Lower leg skin (tissue), 4 donors: ENCODE measurements at regions not wholly inside any gene's neighbourhood (a gene's known extent, or its start where the extent isn't known, plus 50 kb on each side); places are given as distances from the start of the nearest gene placed in this dataset.

ENCODE experiments used
- DNase-seq, 2 donors: peaks; one replicate each; pipeline ENCODE4 v3.0.0-alpha.2; 2019; ENCODE audit warnings: low spot score in 2 of 2
- H3K4me3 ChIP-seq: fragments of 200-600 bp; sonication (generic); 2 replicates; pipeline ENCODE4 v1.5.1; 2017; ENCODE audit warnings: mild to moderate bottlenecking, low read depth; ENCODE audit not compliant: poor library complexity, severe bottlenecking
- CTCF ChIP-seq, 3 donors: fragments of 450-650 bp; IDR thresholded peaks; one replicate each; pipeline ENCODE4 v1.5.1; 2016; ENCODE audit warnings: antibody characterized with exemption in 3 of 3, mild to moderate bottlenecking in 3 of 3, moderate library complexity in 2 of 3
- POLR2A ChIP-seq, 2 donors: fragments of 450-650 bp; IDR thresholded peaks; one replicate each; pipeline ENCODE4 v1.6.1; 2016 to 2017; ENCODE audit warnings: antibody characterized with exemption in 2 of 2, mild to moderate bottlenecking in 1 of 2, moderate library complexity in 1 of 2
- WGBS, 2 donors: methylation state at CpG; one replicate each; pipeline ENCODE4 v1.1.5; 2018; 5-methylcytosine and 5-hydroxymethylcytosine counted together
- intact Hi-C: fragments of 100-400 bp; cut with DNase I; formaldehyde crosslinking; loops from one replicate; pipeline ENCODE4 v1.15.0; 2023; ENCODE audit warnings: low total_unique reads

GRCh38 chr5:164364237-164365208 is 859.1 kb downstream of the MAT2B start:
- DNase-seq, result no peak
- WGBS, 2 donors, result 70 to 79% methylated on average over 7 of the region's 7 CpGs
- no peak overlapping the region for H3K4me3 ChIP-seq
- intact Hi-C loops, result no loop called here
- TF ChIP-seq POLR2A (IDR thresholded peaks at IDR 0.05) (no peak), CTCF (IDR thresholded peaks at IDR 0.05) (no peak)

- 81% methylated on average over 4 of the region's 4 CpGs for WGBS, 2 donors
- no peak for DNase-seq
- TF ChIP-seq POLR2A (IDR thresholded peaks at IDR 0.05) (no peak), CTCF (IDR thresholded peaks at IDR 0.05) (no peak)
- intact Hi-C loops, result no loop called here
- H3K4me3 ChIP-seq, result no peak overlapping the region
These were observed 865.4 kb downstream of the MAT2B start for GRCh38 chr5:164370841-164371240.

DNA sequence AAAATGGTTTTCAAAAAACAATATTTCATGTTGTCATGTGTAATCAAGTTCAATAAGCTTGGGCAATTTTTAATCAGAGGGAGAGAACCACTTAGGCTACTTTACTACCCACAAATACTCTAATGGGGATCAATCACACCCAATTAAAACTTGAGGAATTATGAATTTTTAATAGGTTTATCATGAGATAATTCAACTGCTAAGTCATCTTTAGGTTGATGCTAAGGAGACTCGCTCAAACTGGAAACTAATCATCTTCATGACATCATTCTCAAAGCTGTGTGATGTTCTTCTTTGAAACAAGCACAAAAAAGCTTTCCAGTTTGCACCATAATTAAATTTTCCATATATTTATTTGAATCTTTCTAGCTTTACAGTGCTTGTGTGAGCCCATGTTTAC is 867.5 kb downstream of the MAT2B start:
- H3K4me3 ChIP-seq, result no peak overlapping the region
- WGBS, 2 donors, result 71 to 78% methylated on average over 1 of the region's 1 CpG
- intact Hi-C loops, result no loop called here
- no peak for TF ChIP-seq CTCF (IDR thresholded peaks at IDR 0.05)
- DNase-seq, result no peak

DNA sequence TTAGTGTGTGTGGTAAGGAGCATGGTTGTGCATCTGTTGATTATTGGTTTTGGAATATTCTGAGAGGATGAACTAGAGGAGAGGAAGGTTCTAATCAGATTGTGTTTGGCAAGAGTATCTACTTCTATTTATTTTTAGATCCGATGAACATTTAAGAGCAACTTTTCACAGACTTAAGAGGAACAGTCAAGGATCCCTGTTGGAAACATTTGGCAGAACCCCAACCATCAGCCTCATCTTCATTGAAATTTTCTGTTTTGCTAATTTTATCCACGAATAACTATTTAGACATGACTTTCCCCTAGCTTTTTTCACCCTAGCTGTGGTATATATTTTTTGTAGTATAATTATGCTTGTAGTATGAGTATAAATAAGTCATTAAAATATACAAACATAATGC is 868.5 kb downstream of the MAT2B start:
- DNase-seq, result no peak
- intact Hi-C loops, result no loop called here
- H3K4me3 ChIP-seq, result no peak overlapping the region
- TF ChIP-seq CTCF (IDR thresholded peaks at IDR 0.05) (no peak), POLR2A (IDR thresholded peaks at IDR 0.05) (no peak)
- 27 to 46% methylated on average over 2 of the region's 2 CpGs for WGBS, 2 donors

GRCh38 chr5:164375051-164375450 is 869.6 kb downstream of the MAT2B start:
- no peak for DNase-seq
- H3K4me3 ChIP-seq, result no peak overlapping the region
- TF ChIP-seq POLR2A (IDR thresholded peaks at IDR 0.05), result no peak
- no peak for TF ChIP-seq CTCF (IDR thresholded peaks at IDR 0.05)
- 38 to 49% methylated on average over 1 of the region's 1 CpG for WGBS, 2 donors
- intact Hi-C loops, result no loop called here

DNA sequence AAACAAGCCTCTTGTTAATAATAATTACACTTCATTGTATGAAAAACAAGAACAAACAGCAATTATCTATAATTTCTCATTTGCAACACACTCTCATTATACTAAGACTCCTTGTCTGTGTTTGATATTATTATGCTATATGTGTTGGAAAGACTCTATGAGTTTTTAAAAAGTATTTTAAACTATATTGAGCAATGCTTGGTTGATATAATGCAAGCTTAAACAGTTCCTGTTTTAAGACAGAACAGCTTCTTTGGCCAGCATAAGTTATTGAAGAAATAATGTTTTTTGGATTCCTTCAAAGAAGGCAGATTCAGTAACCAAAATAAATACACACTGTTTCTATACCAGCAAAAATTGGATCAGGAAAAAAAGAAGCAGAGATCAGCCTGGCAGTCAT is 871.4 kb downstream of the MAT2B start:
- TF ChIP-seq CTCF (IDR thresholded peaks at IDR 0.05) (no peak), POLR2A (IDR thresholded peaks at IDR 0.05) (no peak)
- no peak for DNase-seq
- no peak overlapping the region for H3K4me3 ChIP-seq
- intact Hi-C loops, result no loop called here
